Stimulated activated CD4-positive, alpha-beta T cell treated with anti-CD3 and anti-CD28 coated beads, TNF-alpha, amount 100 ng/mL, for 48 hours (primary cell): ENCODE measurements at regions not wholly inside any gene's neighbourhood (a gene's known extent, or its start where the extent isn't known, plus 50 kb on each side); places are given as distances from the start of the nearest gene placed in this dataset.
"Not testable (repeated sequence)": the region's sequence is repeated elsewhere in the genome, so short reads cannot be mapped to it uniquely, and the experiment has no call there.

ENCODE experiments used
- DNase-seq, 3 donors: peaks; one replicate each; pipeline ENCODE4 v3.0.0-alpha.2; 2020; ENCODE audit warnings: low read depth in 3 of 3

- DNase-seq = not testable (repeated sequence)
These were observed 106.3 kb upstream of the ADCY2 start for GRCh38 chr5:7289634-7290033.

- DNase-seq = not testable (repeated sequence)
These were observed 98.1 kb upstream of the ADCY2 start for GRCh38 chr5:7297821-7298220.

- not testable (repeated sequence) for DNase-seq
These were observed 96.2 kb upstream of the ADCY2 start for GRCh38 chr5:7299731-7300130.

- not testable (repeated sequence) for DNase-seq
These were observed 90.8 kb upstream of the ADCY2 start for GRCh38 chr5:7305000-7305674.

GRCh38 chr5:7306556-7306955, 89.4 kb upstream of the ADCY2 start:
- DNase-seq = peak in 2 of 3 donors; percentile 1 to 7

- DNase-seq = not testable (repeated sequence)
These were observed 88.2 kb upstream of the ADCY2 start for GRCh38 chr5:7307709-7308108.

- DNase-seq = not testable (repeated sequence)
These were observed 86.2 kb upstream of the ADCY2 start for GRCh38 chr5:7309715-7310114.

GRCh38 chr5:7310656-7311055, 85.3 kb upstream of the ADCY2 start:
- not testable (repeated sequence) for DNase-seq

GRCh38 chr5:7315118-7315517, 80.8 kb upstream of the ADCY2 start:
- no peak for DNase-seq

GRCh38 chr5:7317751-7318150, 78.2 kb upstream of the ADCY2 start:
- DNase-seq = no peak

GRCh38 chr5:7320701-7321301, 75.1 kb upstream of the ADCY2 start:
- no peak for DNase-seq

GRCh38 chr5:7321724-7322123, 74.2 kb upstream of the ADCY2 start:
- no peak for DNase-seq

GRCh38 chr5:7324919-7325318, 71.0 kb upstream of the ADCY2 start:
- no peak for DNase-seq

- no peak for DNase-seq
These were observed 69.7 kb upstream of the ADCY2 start for GRCh38 chr5:7325975-7326913.

GRCh38 chr5:7329141-7329540, 66.8 kb upstream of the ADCY2 start:
- no peak for DNase-seq

GRCh38 chr5:7329712-7330111, 66.2 kb upstream of the ADCY2 start:
- DNase-seq = no peak

- no peak for DNase-seq
These were observed 65.7 kb upstream of the ADCY2 start for GRCh38 chr5:7330256-7330655.

GRCh38 chr5:7331131-7331530, 64.8 kb upstream of the ADCY2 start:
- no peak for DNase-seq
